22Rv1 (cell line): ENCODE measurements at regions not wholly inside any gene's neighbourhood (a gene's known extent, or its start where the extent isn't known, plus 50 kb on each side); places are given as distances from the start of the nearest gene placed in this dataset.

ENCODE experiments used
- CTCF ChIP-seq: fragments of 450-650 bp; IDR thresholded peaks from 2 replicates; pipeline ENCODE4 v1.5.1; 2017; ENCODE audit warnings: mild to moderate bottlenecking
- ZFX ChIP-seq: fragments of 450-650 bp; IDR thresholded peaks from 2 replicates; pipeline ENCODE4 v1.6.1; 2017; ENCODE audit warnings: antibody characterized with exemption, borderline replicate concordance

- TF ChIP-seq CTCF (no peak), ZFX (no peak)
Measured at GRCh38 chr5:174446446-174446845, 277.9 kb upstream of the MSX2 start.
